NCI-H82 treated with DMSO at 0.1 percent for 48 hours (cell line): ENCODE measurements at regions not wholly inside any gene's neighbourhood (a gene's known extent, or its start where the extent isn't known, plus 50 kb on each side); places are given as distances from the start of the nearest gene placed in this dataset.
A peak's percentile ranks its signal among the peaks of the same experiment; 100 is the strongest.

Experiments
- DNase-seq: peaks from one replicate; lab custom pipeline; 2025; ENCODE audit not compliant: unreplicated experiment; lab: John Stamatoyannopoulos, UW

DNA sequence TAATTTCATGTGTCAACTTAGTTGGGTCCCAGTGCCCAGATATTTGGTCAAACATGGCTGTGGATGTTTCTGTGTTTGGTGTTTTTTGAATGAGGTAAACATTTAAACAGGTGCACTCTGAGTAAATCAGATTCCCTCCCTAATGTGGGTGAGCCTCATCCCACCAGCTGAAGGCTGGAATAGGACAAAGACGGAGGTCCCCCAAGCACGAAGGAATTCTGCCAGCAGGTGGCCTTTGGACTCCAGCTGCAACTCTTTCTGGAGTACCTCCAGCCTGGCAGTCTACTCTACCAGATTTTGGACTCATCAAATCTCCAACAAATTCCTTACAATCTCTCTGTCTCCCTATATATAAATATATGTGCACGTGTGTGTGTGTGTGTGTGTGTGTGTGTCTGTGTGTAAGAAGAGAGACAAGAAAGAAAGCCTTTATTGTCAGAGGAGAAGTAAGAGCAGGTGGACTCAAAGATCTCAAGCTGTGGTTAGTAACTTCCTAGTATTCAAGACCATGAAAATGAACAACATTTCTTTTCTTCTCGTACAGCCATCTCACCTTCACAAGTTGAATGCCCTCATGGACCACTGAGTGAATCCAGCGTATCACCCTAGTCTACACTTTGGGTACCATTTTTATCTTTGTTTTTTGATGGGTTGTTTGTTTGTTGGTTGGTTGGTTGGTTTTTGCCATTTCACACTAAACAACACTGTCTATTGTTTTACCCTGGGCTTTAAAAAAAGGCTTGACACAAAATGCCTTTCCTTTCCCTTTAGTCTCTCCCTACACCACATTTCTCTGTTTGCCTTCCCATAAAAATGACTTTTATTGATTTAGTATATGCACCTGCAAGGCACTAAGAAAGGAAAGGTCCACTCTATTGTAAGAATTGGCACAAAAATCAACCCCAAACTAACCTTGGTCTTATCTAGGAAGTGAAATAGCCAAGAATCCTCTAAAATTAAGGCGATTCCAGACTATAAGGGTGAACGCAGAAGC lies 118.7 kb downstream of the TENT4A start:
- no peak for DNase-seq

DNA sequence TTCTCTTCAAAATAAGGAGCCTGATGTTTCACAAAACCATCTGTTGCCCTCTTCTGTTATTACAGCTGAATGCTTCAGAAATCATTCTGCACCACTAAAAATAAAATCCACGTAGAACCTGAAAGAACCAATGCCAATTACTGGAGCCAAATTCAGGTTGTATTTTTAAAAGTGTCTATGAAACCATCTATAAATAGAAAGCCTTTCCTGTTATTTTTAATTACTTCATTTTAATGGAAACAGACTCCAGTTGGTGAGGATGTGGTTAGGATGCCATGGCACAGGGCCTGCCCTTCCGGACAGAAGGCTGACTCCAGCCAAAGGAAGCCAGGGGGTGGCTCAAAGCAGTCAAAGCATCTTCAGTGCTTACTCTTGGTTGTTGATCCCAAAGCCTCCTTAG lies 119.8 kb downstream of the TENT4A start:
- DNase-seq, result no peak

DNA sequence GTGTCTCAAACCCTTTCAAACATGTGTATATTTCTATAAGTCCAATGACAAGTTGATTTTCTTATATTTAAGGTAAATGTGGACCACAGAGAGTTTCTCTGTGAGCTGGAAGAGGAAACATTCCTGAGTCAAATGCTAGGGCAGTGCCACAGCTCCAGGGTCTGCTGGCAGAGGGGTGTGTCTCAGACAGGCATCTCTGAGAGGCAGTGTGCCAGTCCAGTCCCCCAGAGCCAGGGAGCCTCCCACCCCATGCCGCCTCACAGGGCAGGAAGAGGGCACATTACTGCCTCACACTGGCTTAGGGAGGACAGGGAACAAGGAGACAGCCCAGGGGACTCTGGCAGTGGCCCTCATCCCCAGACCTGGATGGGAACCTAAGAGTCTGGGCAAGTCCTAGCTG lies 120.2 kb downstream of the TENT4A start:
- DNase-seq, result no peak

DNA sequence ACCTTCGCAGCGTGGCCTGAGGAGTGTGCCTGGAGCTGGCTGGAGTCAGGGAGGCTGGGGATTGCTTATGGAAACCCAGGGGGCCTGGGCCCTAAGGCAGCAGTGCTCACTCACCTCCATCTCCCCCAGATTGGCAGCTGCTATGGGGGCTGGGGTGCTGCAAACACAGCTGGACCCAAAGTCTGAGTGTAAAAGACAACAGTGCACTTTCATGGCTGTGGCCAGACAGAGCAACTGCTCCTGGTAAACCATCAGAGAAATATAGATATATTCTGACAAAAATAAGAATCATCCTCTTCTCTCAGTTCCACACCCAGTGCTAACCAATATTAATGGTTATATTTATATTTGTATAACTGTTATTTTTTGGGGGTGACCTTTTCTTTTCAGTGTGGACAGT lies 123.9 kb downstream of the TENT4A start:
- DNase-seq, result no peak

DNA sequence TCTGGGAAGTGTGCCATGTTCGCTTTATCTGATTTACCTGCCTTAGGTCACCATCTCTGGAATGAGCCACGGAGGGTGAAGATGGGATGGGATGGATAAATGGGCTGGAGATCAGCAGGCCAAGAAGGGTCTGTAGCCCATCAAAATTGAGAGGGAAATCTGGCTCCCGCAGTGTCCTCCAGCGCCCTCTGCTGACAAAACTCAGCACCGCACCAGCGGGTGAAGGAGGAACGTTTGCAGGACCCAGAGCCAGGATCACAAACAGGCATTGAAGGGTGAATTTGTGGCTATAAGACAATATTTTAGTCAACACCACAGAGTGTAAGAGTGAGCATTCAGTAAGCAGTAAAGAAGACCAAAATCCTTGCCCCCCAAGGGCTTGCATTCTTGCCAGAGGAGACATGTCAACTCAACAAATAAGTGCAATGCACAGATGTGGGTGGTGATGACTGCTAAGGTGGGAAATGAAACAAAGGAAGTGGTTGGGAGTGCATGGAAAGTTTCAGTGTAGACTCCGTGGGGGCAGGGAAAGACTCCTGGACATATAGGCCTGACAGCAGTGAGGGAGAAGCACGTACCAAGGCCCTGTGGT lies 124.4 kb downstream of the TENT4A start:
- no peak for DNase-seq

DNA sequence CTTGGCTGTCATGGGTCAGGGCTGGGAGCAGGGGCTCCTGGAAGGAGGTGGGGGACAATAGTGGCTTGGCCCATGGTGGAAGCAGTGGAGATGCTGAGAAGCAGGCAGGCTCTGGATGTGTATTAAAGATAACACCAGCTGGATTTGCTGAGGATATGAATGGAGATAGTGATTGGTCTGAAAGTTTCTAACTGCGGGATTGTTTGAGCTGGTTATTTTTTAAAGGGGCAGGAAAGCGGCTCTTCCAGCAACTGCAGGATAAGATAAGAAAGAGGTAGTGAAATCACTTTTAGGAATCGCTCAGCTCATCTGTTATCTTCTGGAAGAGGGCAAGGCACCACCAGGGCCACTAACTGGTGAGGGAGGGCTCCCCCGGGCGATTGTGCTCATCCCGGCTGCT lies 125.5 kb downstream of the TENT4A start:
- no peak for DNase-seq

DNA sequence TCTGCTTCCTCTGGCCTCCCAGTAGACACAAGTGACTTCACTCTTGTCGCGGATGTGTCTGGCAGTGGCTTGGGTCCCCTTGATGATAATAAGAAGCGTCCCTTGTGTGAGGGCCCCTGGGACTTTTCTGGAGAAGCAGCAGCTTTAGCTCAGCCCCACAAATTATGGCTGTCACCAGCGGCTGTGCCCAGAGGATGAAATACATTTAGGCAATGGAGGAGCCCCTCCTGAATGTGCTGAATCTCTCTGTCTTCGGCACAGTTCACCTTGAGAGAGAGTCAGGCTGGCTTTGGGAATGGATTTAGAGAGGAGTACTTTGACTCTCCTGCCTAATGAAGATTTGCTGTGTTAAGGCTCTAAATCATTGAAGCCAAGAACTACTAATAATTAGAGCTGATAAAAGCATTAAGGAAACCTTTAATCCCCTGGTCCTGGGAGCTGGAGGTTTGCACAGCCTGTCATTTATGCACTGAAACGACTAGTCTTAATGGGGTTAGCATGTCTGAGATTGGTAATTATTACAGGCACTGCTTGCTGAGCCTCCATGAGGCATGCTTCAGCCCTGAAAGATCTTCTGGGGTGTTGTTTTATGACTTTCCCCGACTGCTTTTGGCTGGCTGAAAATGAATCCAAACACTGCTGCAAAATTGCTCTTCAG lies 127.0 kb downstream of the TENT4A start:
- DNase-seq, result peak; percentile 98

DNA sequence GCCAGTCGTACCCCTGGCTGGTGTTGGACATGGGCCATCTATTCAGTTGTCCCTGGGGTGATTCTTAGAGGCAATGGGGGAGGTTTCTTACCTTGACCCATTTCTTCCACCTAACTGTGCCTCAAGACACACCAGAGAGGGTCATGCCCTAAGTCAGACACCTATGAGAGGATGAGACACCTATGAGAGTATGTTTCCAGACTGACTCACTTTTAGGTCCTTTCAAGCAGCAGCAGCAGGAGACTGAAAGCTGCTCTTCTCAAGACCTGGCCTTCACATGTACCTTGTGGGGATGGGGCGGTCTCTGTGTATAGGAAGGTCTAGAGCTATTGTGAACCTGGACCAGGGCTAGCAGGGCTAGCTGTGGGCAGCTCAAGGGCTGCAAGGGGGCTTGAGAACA lies 130.1 kb downstream of the TENT4A start:
- DNase-seq, result no peak

DNA sequence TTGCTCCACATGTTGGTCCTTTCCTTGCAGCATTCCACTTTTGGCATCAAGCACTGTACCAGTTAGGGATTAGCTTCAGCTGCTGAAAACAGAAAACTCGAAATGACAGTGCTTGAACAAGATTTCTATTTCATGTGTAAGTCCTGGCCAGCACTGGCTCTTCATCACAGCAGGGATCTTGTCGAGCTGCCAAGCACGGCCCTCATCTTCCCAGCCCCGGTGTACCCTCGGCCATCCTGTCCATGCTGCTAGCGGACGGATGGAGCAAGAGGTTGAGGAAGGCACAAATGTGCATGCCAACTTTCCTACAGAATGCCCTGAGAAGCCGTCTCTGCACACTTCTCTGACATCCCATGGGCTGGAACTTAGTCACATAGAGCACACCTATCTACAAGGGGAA lies 130.6 kb downstream of the TENT4A start:
- DNase-seq, result no peak

DNA sequence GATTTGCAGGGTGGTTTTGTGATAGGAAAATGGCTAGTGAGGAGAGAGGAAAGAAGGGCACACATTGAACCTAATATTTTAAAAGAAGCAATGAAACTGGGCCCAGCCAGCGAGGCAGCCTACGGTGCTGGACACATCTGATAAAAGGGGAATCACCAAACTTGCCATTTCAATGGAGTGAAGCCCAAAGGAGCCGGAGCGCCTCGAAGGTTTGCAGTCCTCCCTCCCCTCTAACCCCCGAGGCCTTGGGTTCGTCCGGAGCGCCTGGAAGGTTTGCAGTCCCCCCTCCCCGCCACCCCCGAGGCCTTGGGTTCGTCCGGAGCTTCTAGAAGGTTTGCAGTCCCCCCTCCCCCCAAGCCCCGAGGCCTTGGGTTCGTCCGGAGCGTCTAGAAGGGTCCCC lies 132.6 kb downstream of the TENT4A start:
- no peak for DNase-seq

DNA sequence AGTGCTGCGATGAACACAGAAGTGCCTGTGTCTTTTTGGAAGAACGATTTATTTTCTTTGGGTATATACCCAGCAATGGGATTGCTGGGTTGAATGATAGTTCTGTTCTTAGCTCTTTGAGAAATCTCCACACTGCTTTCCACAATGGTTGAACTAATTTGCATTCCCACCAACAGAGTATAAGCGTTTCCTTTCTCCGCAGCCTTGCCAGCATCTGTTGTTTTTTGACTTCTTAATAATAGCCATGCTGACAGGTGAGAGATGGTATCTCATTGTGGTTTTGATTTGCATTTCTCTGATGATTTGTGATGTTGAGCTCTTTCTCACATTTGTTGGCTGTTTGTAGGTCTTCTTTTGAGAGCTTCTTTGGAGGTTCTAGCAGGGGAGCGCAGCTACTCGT lies 134.6 kb downstream of the TENT4A start:
- DNase-seq, result no peak

DNA sequence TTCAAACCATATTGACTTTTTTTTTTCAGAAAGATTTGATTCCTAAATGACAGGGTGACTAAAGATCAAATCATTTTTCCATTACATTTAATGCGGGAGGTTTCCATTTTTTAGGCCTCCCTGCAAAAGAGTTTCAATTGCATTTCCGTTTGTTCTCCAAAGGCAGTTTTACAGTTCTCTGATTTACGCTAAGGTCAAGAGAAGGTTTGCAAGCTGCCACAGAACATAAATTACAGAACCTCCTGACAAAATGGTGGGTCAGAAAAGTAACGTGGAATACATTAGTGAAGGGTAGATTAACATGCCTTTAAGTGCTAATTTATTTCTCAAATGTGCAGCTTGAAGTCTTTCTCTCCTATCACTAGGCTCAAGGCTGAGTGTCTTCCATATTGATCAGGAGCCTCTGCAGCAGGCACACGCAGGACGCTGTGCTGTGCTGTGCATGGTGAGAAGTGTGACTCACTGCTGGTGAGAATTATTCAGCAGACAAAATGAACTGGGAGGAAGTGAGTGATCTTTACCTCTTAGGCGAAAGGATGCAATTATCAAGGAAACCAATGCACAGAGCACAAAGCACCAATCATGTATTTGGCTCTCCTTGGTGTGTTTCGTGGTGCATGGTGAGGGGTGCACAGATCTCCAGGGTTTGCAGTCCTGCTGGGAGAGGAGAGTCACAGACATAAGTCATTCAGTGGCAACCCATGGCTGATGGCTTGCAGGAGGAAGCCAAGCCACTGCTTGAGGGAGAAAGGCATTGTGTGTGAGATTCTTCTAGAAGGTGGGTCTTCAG lies 136.3 kb downstream of the TENT4A start:
- DNase-seq, result no peak

DNA sequence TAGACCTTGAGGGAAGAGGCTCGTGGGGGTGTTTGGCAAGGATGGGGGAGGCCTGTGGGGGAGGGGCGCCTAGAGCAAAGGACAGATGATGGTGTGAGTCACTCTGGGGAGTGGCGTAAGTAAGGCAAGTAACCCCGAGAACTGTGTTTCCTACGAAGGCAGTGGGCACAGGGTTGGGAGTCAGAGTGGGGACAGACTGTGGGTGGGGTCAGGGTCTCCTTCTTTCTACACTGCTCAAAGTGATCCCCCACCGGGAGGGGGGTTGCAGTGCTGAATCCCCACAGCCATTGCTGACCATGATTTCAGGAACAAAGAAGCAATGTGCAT lies 136.8 kb downstream of the TENT4A start:
- DNase-seq, result no peak

DNA sequence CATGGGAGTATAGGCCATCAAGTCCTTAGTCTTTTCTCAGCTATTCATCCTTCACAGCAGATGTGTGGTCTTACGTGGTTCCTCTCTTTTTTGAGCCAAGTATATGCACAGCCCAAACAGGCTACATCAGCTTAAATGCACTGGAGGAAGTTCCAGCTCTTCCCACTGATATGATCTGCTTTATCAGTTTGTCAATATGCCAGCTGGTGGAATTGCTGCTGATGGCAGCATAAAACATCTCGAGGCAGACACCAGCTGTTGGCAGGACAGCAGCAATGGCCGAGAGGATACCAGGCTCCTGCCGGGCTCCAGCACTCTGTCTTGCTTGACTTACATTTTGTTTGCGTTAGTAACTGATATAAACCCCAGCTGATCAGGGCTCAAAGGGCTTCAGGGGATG lies 143.4 kb downstream of the TENT4A start:
- DNase-seq, result no peak

DNA sequence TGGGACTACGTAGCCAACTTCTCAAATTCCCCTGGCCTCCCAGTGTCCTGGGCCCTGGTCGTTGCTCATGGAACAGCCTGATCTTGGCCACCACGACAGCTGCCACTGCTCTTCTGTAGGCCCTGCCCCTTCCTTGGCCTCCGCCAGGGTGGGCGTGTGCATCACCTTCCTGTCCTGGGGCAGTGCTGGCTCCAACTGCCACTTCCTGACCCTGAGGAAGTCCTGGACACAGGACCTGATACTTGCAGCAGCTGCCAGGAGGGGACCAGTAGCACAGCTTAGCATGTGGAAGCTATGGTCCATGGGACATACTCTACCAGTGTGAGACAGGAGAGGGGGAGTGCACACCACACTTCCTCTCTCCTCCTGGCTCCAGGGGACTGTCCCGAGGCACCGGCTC lies 145.2 kb downstream of the TENT4A start:
- no peak for DNase-seq

DNA sequence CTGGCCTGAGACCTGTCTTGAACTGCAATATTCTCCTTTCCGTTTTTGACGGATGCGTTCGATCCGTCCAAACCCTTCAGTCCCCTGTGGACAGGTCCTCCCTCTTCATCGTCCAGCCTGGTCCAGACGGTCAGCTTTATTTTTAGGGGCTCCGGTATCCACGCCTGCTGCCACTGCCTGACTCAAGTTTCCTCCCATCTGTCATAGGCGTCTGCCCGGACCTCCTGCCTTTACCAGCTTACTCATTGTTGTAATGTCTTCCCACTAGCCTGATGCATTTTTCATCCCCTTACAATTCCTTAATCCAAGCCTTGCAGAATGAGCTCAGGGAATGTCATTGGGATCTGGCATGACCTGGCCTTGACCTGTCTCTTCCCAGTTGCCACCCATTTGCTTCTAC lies 145.8 kb downstream of the TENT4A start:
- DNase-seq, result peak; percentile 90

DNA sequence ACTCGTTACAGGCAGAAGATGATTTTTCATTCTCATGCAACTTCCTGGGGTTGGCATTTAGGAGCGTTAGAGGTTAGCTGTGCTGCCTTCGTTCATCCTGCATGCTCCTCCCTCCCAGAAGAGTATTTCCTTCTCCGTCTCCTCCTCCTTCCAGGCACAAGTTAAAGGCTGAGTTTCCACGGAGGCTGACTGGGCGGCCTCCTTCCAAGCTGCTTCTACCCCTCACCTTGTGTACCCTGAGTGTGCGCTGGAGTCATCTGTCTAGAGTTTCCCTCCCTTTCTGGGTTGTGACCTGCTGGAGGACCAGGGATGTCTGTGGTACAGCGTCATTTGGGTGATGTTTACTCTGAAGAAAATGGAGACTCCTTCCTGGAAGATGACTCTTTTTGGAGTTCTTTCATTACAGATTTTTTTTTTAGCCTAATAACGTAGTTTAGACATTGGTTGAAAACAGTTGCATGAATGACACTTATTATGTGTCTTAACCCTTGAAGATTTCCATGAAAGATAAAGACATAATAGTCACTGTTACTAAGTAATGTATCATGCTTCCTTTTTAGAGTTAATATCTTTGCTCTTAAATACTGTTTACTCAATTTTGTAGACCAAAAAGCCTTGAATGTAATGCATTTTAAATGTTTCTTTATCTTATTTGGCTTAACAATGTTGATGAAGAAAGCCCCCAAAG lies 146.9 kb downstream of the TENT4A start:
- DNase-seq, result peak; percentile 70

DNA sequence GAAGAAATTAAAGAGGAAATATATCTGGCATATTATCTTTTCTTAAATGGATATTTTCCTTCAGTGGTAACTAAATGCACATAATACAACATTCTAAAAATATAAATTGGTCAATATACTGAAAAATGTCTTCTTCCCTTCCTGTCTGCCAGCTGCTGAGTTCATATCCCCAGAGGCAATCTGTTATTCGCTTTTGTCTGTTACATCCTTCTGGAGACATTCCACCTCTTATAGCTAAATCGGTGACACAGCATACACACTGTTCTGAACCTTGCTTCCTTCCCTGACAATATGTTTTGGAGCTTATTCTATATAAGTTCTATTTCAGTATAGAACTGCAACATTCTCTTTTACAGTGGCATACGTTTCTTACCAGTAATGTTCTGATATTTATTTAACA lies 147.8 kb downstream of the TENT4A start:
- DNase-seq, result no peak

DNA sequence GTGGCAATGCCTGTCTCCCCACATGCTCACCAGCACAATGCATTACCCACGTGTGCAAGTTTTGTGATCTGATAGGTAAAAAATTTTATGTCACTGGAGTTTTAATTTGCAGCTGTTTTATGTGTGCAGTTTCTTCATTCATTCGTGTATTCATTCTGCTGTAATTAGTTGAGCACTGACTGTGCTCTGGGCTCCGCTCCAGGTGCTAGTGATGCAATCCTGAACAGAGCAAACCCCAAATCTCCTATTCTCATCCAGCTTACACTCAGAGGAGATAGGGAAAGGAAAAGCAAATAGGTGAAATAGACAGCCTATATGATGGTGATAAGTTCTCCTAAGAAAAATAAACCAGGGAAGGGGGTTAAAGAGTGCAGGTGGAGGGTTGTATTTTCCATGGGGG lies 148.4 kb downstream of the TENT4A start:
- no peak for DNase-seq

DNA sequence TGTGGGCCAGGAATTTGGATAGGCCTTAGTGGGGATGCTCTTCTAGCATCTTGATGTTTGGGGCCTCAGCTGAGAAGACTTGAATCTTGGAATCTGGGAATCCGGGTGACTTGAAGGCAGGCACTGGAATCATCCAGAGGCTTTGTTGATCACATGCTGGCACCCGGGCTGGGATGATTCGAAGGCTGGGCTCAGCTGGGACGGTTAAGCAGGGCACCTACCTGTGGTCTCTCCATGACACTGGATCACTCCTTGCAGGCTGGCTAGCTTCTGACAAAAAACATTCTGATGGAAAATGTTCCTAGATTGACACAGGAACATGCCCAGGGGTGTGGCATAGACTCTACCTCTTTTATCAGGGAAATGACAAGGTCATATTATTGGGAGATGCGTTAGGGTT lies 149.1 kb downstream of the TENT4A start:
- DNase-seq, result no peak

DNA sequence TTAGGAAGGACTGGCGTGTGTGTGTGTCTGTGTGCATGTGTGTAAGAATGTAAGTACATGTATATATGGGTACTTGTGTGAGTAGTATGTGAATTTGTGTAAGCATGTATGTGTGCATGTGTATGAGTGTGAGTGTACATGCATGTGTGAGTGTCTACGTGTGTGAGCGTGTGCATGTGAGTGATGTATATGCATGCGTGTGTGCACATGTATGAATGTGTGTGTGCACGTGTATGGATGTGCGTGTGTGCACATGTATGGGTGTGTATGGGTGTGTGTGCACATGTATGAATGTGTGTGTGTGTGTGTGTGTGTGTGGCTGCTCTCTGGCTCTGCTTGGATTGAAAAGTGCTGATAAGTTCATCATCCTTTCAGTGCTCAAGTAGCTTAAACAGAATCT lies 154.5 kb downstream of the TENT4A start:
- no peak for DNase-seq
